ENCODE measurements at regions not wholly inside any gene's neighbourhood (a gene's known extent, or its start where the extent isn't known, plus 50 kb on each side); places are given as distances from the start of the nearest gene placed in this dataset.

- Mint-ChIP-seq H3K27ac (ENCODE audit: unreplicated experiment) (no peak overlapping the region), H3K36me3 (ENCODE audit: low read depth, unreplicated experiment) (no peaks in the 10 kb centered on the region), H3K9me3 (ENCODE audit: unreplicated experiment) (no peaks in the 10 kb centered on the region), H3K4me3 (ENCODE audit: unreplicated experiment) (no peak overlapping the region), H3K27me3 (ENCODE audit: unreplicated experiment) (no peaks in the 10 kb centered on the region), H3K4me1 (ENCODE audit: unreplicated experiment) (peaks cover 6% of the 10 kb centered on the region)
- DNase-seq (ENCODE audit: low spot score) = no peak
- TF ChIP-seq, protein P1, sequence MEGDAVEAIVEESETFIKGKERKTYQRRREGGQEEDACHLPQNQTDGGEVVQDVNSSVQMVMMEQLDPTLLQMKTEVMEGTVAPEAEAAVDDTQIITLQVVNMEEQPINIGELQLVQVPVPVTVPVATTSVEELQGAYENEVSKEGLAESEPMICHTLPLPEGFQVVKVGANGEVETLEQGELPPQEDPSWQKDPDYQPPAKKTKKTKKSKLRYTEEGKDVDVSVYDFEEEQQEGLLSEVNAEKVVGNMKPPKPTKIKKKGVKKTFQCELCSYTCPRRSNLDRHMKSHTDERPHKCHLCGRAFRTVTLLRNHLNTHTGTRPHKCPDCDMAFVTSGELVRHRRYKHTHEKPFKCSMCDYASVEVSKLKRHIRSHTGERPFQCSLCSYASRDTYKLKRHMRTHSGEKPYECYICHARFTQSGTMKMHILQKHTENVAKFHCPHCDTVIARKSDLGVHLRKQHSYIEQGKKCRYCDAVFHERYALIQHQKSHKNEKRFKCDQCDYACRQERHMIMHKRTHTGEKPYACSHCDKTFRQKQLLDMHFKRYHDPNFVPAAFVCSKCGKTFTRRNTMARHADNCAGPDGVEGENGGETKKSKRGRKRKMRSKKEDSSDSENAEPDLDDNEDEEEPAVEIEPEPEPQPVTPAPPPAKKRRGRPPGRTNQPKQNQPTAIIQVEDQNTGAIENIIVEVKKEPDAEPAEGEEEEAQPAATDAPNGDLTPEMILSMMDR (IDR thresholded peaks at IDR 0.05; ENCODE audit: unreplicated experiment) = no peak
Observed at GRCh38 chr11:28999620-29000019, 891.4 kb downstream of the METTL15 start.

GRCh38 chr11:28992996-28993395 lies 884.8 kb downstream of the METTL15 start:
- H3K27me3 Mint-ChIP-seq (ENCODE audit: unreplicated experiment) = no peaks in the 10 kb centered on the region
- no peaks in the 10 kb centered on the region for H3K4me1 Mint-ChIP-seq (ENCODE audit: unreplicated experiment)
- no peak overlapping the region for H3K27ac Mint-ChIP-seq (ENCODE audit: unreplicated experiment)
- H3K9me3 Mint-ChIP-seq (ENCODE audit: unreplicated experiment) = no peaks in the 10 kb centered on the region
- TF ChIP-seq, protein P1 (IDR thresholded peaks at IDR 0.05; ENCODE audit: unreplicated experiment) = no peak
- no peaks in the 10 kb centered on the region for H3K36me3 Mint-ChIP-seq (ENCODE audit: low read depth, unreplicated experiment)
- H3K4me3 Mint-ChIP-seq (ENCODE audit: unreplicated experiment) = no peak overlapping the region
- no peak for DNase-seq (ENCODE audit: low spot score)

GRCh38 chr11:28984231-28984630 lies 876.0 kb downstream of the METTL15 start:
- H3K4me1 Mint-ChIP-seq (ENCODE audit: unreplicated experiment) = peaks cover 7% of the 10 kb centered on the region
- no peaks in the 10 kb centered on the region for H3K27me3 Mint-ChIP-seq (ENCODE audit: unreplicated experiment)
- H3K36me3 Mint-ChIP-seq (ENCODE audit: low read depth, unreplicated experiment) = no peaks in the 10 kb centered on the region
- H3K9me3 Mint-ChIP-seq (ENCODE audit: unreplicated experiment) = no peaks in the 10 kb centered on the region
- H3K27ac Mint-ChIP-seq (ENCODE audit: unreplicated experiment) = no peak overlapping the region
- TF ChIP-seq, protein P1 (IDR thresholded peaks at IDR 0.05; ENCODE audit: unreplicated experiment) = no peak
- DNase-seq (ENCODE audit: low spot score) = no peak
- no peak overlapping the region for H3K4me3 Mint-ChIP-seq (ENCODE audit: unreplicated experiment)

GRCh38 chr11:28983780-28984179 lies 875.6 kb downstream of the METTL15 start:
- no peak overlapping the region for H3K27ac Mint-ChIP-seq (ENCODE audit: unreplicated experiment)
- H3K27me3 Mint-ChIP-seq (ENCODE audit: unreplicated experiment) = no peaks in the 10 kb centered on the region
- H3K4me1 Mint-ChIP-seq (ENCODE audit: unreplicated experiment) = peaks cover 7% of the 10 kb centered on the region
- TF ChIP-seq, protein P1 (IDR thresholded peaks at IDR 0.05; ENCODE audit: unreplicated experiment) = no peak
- no peaks in the 10 kb centered on the region for H3K9me3 Mint-ChIP-seq (ENCODE audit: unreplicated experiment)
- H3K36me3 Mint-ChIP-seq (ENCODE audit: low read depth, unreplicated experiment) = no peaks in the 10 kb centered on the region
- no peak overlapping the region for H3K4me3 Mint-ChIP-seq (ENCODE audit: unreplicated experiment)
- DNase-seq (ENCODE audit: low spot score) = no peak

- no peak for DNase-seq (ENCODE audit: low spot score)
- Mint-ChIP-seq H3K27ac (ENCODE audit: unreplicated experiment) (no peak overlapping the region), H3K36me3 (ENCODE audit: low read depth, unreplicated experiment) (no peaks in the 10 kb centered on the region), H3K4me3 (ENCODE audit: unreplicated experiment) (no peak overlapping the region), H3K4me1 (ENCODE audit: unreplicated experiment) (peaks cover 7% of the 10 kb centered on the region), H3K27me3 (ENCODE audit: unreplicated experiment) (no peaks in the 10 kb centered on the region), H3K9me3 (ENCODE audit: unreplicated experiment) (no peaks in the 10 kb centered on the region)
- TF ChIP-seq, protein P1 (IDR thresholded peaks at IDR 0.05; ENCODE audit: unreplicated experiment) = no peak
Observed at GRCh38 chr11:28981381-28981780, 873.2 kb downstream of the METTL15 start.

All from endothelial cell (in vitro differentiated cells).